ENCODE measurements at regions not wholly inside any gene's neighbourhood (a gene's known extent, or its start where the extent isn't known, plus 50 kb on each side); places are given as distances from the start of the nearest gene placed in this dataset.

- H3K27ac Mint-ChIP-seq (ENCODE audit: low read depth, unreplicated experiment), result no peak overlapping the region
- TF ChIP-seq, protein P1, sequence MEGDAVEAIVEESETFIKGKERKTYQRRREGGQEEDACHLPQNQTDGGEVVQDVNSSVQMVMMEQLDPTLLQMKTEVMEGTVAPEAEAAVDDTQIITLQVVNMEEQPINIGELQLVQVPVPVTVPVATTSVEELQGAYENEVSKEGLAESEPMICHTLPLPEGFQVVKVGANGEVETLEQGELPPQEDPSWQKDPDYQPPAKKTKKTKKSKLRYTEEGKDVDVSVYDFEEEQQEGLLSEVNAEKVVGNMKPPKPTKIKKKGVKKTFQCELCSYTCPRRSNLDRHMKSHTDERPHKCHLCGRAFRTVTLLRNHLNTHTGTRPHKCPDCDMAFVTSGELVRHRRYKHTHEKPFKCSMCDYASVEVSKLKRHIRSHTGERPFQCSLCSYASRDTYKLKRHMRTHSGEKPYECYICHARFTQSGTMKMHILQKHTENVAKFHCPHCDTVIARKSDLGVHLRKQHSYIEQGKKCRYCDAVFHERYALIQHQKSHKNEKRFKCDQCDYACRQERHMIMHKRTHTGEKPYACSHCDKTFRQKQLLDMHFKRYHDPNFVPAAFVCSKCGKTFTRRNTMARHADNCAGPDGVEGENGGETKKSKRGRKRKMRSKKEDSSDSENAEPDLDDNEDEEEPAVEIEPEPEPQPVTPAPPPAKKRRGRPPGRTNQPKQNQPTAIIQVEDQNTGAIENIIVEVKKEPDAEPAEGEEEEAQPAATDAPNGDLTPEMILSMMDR (IDR thresholded peaks at IDR 0.05; ENCODE audit: unreplicated experiment), result no peak
- H3K27me3 Mint-ChIP-seq (ENCODE audit: insufficient read depth, unreplicated experiment), result peaks cover 17% of the 10 kb centered on the region
- DNase-seq (ENCODE audit: unreplicated experiment), result no peak
- ChIA-PET POLR2A (interaction anchor here (0.6 kb wide), 1 partner anchor 8 kb away, joined by 3 read pairs; no protein-coding TSS in a partner anchor), CTCF (interaction anchor here (1.2 kb wide), 1 partner anchor 275 kb away, joined by 5 read pairs; no protein-coding TSS in a partner anchor)
- intact Hi-C loops (cut with micrococcal nuclease), result no loop called here
- H3K4me1 Mint-ChIP-seq (ENCODE audit: insufficient read depth, unreplicated experiment), result no peaks in the 10 kb centered on the region
- H3K9me3 Mint-ChIP-seq (ENCODE audit: unreplicated experiment), result no peaks in the 10 kb centered on the region
- no peaks in the 10 kb centered on the region for H3K36me3 Mint-ChIP-seq (ENCODE audit: insufficient read depth, unreplicated experiment)
- no peak overlapping the region for H3K4me3 Mint-ChIP-seq (ENCODE audit: unreplicated experiment)
- no TSS peak for BruUV-seq (replicated peaks)
These were observed 528.1 kb downstream of the CDH26 start for GRCh38 chr20:60486315-60486714.

GRCh38 chr20:60486937-60487336, 528.7 kb downstream of the CDH26 start:
- intact Hi-C loops (cut with micrococcal nuclease), result no loop called here

DNA sequence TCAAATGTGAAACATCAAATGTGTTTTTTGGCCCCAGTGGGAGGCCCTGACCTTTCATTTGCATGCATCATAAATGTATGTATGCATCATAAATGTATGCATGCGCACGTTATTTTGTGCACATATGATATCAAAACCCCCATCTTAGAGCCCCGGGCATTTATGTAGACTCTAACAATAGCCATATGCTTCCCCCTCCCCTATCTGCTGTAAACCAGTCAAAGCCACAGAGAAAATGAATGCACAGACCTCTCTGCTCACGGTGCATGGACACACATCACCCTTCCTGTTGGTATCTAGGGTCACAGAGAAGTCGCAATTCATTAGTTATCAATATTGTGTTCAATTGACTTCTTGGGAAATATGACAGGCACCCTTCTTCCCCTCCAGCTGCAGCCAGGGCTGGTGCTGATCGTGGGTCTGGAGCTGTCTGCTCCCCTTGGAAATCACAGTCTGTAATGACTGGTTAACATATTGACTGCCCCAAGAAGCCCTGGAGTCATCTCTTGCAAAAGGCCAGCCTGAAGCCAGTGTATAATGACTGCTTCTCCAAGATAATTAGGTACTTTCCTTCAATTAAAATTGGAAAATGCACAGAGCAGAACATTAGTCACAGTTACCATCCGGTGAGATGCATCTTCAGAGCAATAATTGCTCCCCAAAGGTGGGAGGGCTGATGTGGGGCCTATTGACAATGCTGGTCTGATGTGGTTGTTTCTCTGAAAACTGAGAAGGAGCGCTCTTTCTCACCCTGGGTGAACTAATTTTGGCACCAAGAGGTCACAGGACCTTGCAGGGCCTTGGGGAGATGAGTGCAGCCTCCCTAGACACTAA, 532.2 kb downstream of the CDH26 start:
- no peaks in the 10 kb centered on the region for H3K9me3 Mint-ChIP-seq (ENCODE audit: unreplicated experiment)
- CTCF ChIA-PET, result no interaction called here
- POLR2A ChIA-PET, result no interaction called here
- H3K4me1 Mint-ChIP-seq (ENCODE audit: insufficient read depth, unreplicated experiment), result no peaks in the 10 kb centered on the region
- intact Hi-C loops (cut with micrococcal nuclease), result no loop called here
- TF ChIP-seq, protein P1 (IDR thresholded peaks at IDR 0.05; ENCODE audit: unreplicated experiment), result no peak
- no peak overlapping the region for H3K4me3 Mint-ChIP-seq (ENCODE audit: unreplicated experiment)
- peaks cover 43% of the 10 kb centered on the region for H3K27me3 Mint-ChIP-seq (ENCODE audit: insufficient read depth, unreplicated experiment)
- no TSS peak for BruUV-seq (replicated peaks)
- no peak for DNase-seq (ENCODE audit: unreplicated experiment)
- H3K27ac Mint-ChIP-seq (ENCODE audit: low read depth, unreplicated experiment), result no peak overlapping the region
- no peaks in the 10 kb centered on the region for H3K36me3 Mint-ChIP-seq (ENCODE audit: insufficient read depth, unreplicated experiment)

More at GRCh38 chr20:60486937-60487336, 528.7 kb downstream of the CDH26 start:
- Mint-ChIP-seq H3K9me3 (ENCODE audit: unreplicated experiment) (no peaks in the 10 kb centered on the region), H3K4me1 (ENCODE audit: insufficient read depth, unreplicated experiment) (no peaks in the 10 kb centered on the region), H3K27me3 (ENCODE audit: insufficient read depth, unreplicated experiment) (peaks cover 22% of the 10 kb centered on the region), H3K4me3 (ENCODE audit: unreplicated experiment) (no peak overlapping the region), H3K27ac (ENCODE audit: low read depth, unreplicated experiment) (no peak overlapping the region), H3K36me3 (ENCODE audit: insufficient read depth, unreplicated experiment) (no peaks in the 10 kb centered on the region)
- BruUV-seq (replicated peaks), result no TSS peak
- TF ChIP-seq, protein P1 (IDR thresholded peaks at IDR 0.05; ENCODE audit: unreplicated experiment), result no peak
- DNase-seq (ENCODE audit: unreplicated experiment), result no peak
- POLR2A ChIA-PET, result interaction anchor here (0.6 kb wide), 1 partner anchor 551 kb away, joined by 3 read pairs; no protein-coding TSS in a partner anchor
- CTCF ChIA-PET, result interaction anchor here (1.2 kb wide), 1 partner anchor 276 kb away, joined by 5 read pairs; no protein-coding TSS in a partner anchor

GRCh38 chr20:60491051-60491581, 532.9 kb downstream of the CDH26 start:
- Mint-ChIP-seq H3K36me3 (ENCODE audit: insufficient read depth, unreplicated experiment) (no peaks in the 10 kb centered on the region), H3K27ac (ENCODE audit: low read depth, unreplicated experiment) (no peak overlapping the region), H3K4me3 (ENCODE audit: unreplicated experiment) (no peak overlapping the region), H3K9me3 (ENCODE audit: unreplicated experiment) (no peaks in the 10 kb centered on the region), H3K4me1 (ENCODE audit: insufficient read depth, unreplicated experiment) (no peaks in the 10 kb centered on the region), H3K27me3 (ENCODE audit: insufficient read depth, unreplicated experiment) (peaks cover 36% of the 10 kb centered on the region)
- no TSS peak for BruUV-seq (replicated peaks)
- POLR2A ChIA-PET, result no interaction called here
- TF ChIP-seq, protein P1 (IDR thresholded peaks at IDR 0.05; ENCODE audit: unreplicated experiment), result no peak
- CTCF ChIA-PET, result no interaction called here
- no peak for DNase-seq (ENCODE audit: unreplicated experiment)
- intact Hi-C loops (cut with micrococcal nuclease), result no loop called here
